ENCODE measurements at regions not wholly inside any gene's neighbourhood (a gene's known extent, or its start where the extent isn't known, plus 50 kb on each side); places are given as distances from the start of the nearest gene placed in this dataset.
A peak's percentile ranks its signal among the peaks of the same experiment; 100 is the strongest.
"Not testable (repeated sequence)": the region's sequence is repeated elsewhere in the genome, so short reads cannot be mapped to it uniquely, and the experiment has no call there.

DNA sequence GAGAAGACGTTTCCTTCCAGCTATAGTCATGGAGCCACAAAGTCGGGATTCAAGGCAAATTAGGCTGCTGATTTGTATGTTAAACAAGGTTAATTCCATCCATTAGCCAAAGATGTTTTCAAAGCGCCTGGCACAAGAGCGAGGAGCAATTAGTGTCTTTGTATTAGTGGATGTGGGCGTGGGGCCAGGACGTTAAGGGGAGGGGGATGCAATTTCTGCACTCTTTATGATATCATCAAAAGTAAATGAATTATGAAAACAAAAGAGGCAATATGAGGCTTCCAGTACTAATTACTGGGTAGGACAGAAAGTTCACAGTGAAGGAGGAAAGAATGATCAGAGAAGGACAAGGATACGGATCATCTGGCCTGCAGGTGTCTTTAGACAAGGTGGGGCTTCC lies 230.9 kb upstream of the MSX2 start:
- H3K4me1 ChIP-seq = no peaks in the 10 kb centered on the region
- H3K36me3 ChIP-seq = no peaks in the 10 kb centered on the region
- peak overlapping the region in 1 of 2 donors; percentile 33 for H3K27ac ChIP-seq
- H3K27me3 ChIP-seq = no peaks in the 10 kb centered on the region
- peaks cover 1 to 3% of the 10 kb centered on the region in 2 donors for H3K9me3 ChIP-seq
- TF ChIP-seq POLR2AphosphoS5 (IDR thresholded peaks at IDR 0.05) (no peak), POLR2A (IDR thresholded peaks at IDR 0.05) (no peak)
- TF ChIP-seq, protein P1, sequence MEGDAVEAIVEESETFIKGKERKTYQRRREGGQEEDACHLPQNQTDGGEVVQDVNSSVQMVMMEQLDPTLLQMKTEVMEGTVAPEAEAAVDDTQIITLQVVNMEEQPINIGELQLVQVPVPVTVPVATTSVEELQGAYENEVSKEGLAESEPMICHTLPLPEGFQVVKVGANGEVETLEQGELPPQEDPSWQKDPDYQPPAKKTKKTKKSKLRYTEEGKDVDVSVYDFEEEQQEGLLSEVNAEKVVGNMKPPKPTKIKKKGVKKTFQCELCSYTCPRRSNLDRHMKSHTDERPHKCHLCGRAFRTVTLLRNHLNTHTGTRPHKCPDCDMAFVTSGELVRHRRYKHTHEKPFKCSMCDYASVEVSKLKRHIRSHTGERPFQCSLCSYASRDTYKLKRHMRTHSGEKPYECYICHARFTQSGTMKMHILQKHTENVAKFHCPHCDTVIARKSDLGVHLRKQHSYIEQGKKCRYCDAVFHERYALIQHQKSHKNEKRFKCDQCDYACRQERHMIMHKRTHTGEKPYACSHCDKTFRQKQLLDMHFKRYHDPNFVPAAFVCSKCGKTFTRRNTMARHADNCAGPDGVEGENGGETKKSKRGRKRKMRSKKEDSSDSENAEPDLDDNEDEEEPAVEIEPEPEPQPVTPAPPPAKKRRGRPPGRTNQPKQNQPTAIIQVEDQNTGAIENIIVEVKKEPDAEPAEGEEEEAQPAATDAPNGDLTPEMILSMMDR (IDR thresholded peaks at IDR 0.05) = no peak
- H3K4me3 ChIP-seq = no peak overlapping the region
- DNase-seq (ENCODE audit: low spot score in 2 of 2) = no peak
- intact Hi-C loops (cut with DNase I; ENCODE audit: low total_unique reads) = no loop called here

DNA sequence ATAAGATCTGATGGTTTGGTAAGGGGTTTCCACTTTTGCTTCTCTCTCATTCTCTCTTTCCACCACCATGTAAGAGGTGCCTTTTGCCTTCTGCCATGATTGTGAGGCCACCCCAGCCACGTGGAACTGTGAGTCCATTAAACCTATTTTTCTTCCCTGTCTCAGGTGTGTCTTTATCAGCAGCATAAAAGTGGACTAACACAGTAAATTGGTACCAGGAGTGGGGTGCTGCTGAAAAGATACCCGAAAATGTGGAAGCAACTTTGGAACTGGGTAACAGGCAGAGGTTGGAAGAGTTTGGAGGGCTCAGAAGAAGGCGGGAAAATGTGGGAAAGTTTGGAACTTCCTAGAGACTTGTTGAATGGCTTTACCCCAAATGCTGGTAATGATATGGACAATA lies 226.4 kb upstream of the MSX2 start:
- H3K4me3 ChIP-seq; intact Hi-C loops (cut with DNase I; ENCODE audit: low total_unique reads): not testable (repeated sequence)

DNA sequence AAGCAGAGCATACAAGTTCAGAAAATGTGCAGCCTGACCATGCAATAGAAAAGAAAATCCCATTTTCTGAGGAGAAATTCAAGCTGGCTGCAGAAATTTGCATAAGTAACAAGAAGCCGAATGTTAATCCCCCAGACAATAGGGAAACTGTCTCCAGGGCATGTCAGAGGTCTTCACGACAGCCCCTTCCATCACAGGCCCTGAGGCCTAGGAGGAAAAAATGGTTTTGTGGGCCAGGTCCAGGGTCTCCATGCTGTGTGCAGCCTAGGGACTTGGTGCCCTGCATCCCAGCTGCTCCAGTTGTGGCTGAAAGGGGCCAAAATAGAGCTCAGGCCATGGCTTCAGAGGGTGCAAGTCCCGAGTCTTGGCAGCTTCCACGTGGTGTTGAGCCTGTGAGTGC lies 225.8 kb upstream of the MSX2 start:
- H3K27me3 ChIP-seq; H3K4me3 ChIP-seq; H3K27ac ChIP-seq; H3K36me3 ChIP-seq; DNase-seq (ENCODE audit: low spot score in 2 of 2); intact Hi-C loops (cut with DNase I; ENCODE audit: low total_unique reads); H3K4me1 ChIP-seq; H3K9me3 ChIP-seq: not testable (repeated sequence)

More for the DNA sequence above, 226.4 kb upstream of the MSX2 start:
- not testable (repeated sequence) for H3K9me3 ChIP-seq; DNase-seq (ENCODE audit: low spot score in 2 of 2); H3K27ac ChIP-seq; H3K4me1 ChIP-seq; H3K27me3 ChIP-seq; H3K36me3 ChIP-seq

DNA sequence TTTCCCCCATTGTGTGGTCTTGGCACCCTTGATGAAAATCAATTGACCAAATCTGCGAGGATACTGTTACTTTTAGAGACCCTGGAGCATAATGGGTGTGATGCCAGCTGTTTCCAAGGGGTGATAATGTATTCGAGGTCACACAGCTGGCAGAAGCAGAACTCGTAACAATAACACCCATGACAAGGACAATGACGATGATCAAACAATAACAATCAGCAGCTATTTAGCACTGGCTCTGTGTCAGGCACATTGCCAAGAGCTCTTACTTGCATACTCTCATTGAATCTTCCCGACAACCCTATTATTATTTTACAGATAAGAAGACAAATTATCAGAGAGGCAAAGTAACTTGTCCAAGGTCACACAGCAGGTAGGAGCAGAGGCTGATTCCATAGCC lies 223.7 kb upstream of the MSX2 start:
- H3K36me3 ChIP-seq = no peaks in the 10 kb centered on the region
- no peak overlapping the region for H3K4me3 ChIP-seq
- H3K9me3 ChIP-seq = peaks cover 8% of the 10 kb centered on the region in 2 donors
- intact Hi-C loops (cut with DNase I; ENCODE audit: low total_unique reads) = loop anchor here (5.0 kb wide), 1 partner anchor 827 kb away; no protein-coding TSS in a partner anchor
- peaks cover 0 to 7% of the 10 kb centered on the region in 2 donors for H3K4me1 ChIP-seq
- no peak for DNase-seq (ENCODE audit: low spot score in 2 of 2)
- TF ChIP-seq, protein P1 (IDR thresholded peaks at IDR 0.05) = no peak
- no peak for TF ChIP-seq POLR2AphosphoS5 (IDR thresholded peaks at IDR 0.05)
- TF ChIP-seq POLR2A (IDR thresholded peaks at IDR 0.05) = no peak
- H3K27me3 ChIP-seq = no peaks in the 10 kb centered on the region
- H3K27ac ChIP-seq = no peak overlapping the region

DNA sequence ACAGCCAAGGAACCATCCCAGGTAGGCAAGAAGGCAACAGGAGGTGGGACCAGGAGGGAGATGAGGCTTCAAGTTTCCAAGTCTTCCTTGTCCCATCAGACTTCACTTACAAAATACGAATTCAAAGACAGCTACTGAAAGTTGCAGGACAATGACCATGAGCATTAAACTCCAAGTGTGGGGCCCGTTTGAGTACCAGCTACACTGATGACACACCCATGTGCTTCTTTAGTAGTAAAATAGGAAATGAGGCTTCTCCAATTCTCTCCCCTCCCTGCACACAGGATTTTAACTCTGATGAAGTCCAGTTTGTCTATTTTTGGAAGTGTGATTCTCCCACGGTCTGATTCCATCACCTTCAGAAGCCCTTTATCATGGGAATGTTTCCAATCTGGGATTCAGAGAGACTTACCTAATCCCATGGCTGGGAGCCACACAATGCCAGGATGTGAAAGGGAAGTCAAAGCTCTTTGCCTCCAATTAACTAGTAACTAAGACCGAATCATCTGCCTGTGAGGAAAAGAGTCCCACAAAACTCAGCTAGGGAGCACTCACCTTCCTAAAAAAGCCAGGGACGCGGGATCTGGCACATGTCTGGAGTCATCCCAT lies 222.8 kb upstream of the MSX2 start:
- H3K36me3 ChIP-seq = no peaks in the 10 kb centered on the region
- intact Hi-C loops (cut with DNase I; ENCODE audit: low total_unique reads) = loop anchor here (5.0 kb wide), 1 partner anchor 826 kb away; no protein-coding TSS in a partner anchor
- DNase-seq (ENCODE audit: low spot score in 2 of 2) = no peak
- H3K27me3 ChIP-seq = no peaks in the 10 kb centered on the region
- H3K9me3 ChIP-seq = peaks cover 8% of the 10 kb centered on the region in 2 donors
- peak overlapping the region; percentile 30 to 58 for H3K27ac ChIP-seq
- peaks cover 0 to 7% of the 10 kb centered on the region in 2 donors for H3K4me1 ChIP-seq
- TF ChIP-seq POLR2AphosphoS5 (IDR thresholded peaks at IDR 0.05) (no peak), POLR2A (IDR thresholded peaks at IDR 0.05) (no peak)
- TF ChIP-seq, protein P1 (IDR thresholded peaks at IDR 0.05) = no peak
- H3K4me3 ChIP-seq = no peak overlapping the region

DNA sequence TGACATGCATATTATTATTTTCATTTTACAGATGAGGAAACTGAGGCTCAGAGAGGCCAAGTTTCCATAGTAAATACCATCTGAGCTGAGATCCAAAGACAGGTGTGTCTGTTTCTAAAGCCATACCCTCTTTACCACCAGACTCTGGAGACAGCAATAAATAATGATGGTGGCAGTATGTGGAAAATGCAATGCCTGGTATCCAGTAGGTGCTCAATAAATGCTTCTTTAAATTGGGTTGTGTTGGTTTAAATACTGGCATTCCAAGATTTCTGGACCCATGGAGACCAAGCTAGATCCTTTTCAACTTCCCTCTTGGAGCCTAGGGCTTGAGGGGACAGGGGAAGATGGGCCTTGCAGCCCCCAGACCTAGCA lies 221.3 kb upstream of the MSX2 start:
- peak overlapping the region in 1 of 3 donors; percentile 52 for H3K4me3 ChIP-seq
- intact Hi-C loops (cut with DNase I; ENCODE audit: low total_unique reads) = loop anchor here (1.0 to 5.0 kb wide), 2 partner anchors 20 to 824 kb away; no protein-coding TSS in a partner anchor
- TF ChIP-seq POLR2A (IDR thresholded peaks at IDR 0.05) (no peak), POLR2AphosphoS5 (IDR thresholded peaks at IDR 0.05) (no peak)
- TF ChIP-seq, protein P1 (IDR thresholded peaks at IDR 0.05) = no peak
- H3K27ac ChIP-seq = peak overlapping the region; percentile 76 to 83
- no peak for DNase-seq (ENCODE audit: low spot score in 2 of 2)
- H3K27me3 ChIP-seq = no peaks in the 10 kb centered on the region
- no peaks in the 10 kb centered on the region for H3K36me3 ChIP-seq
- H3K9me3 ChIP-seq = peaks cover 8% of the 10 kb centered on the region in 2 donors
- H3K4me1 ChIP-seq = peaks cover 0 to 7% of the 10 kb centered on the region in 2 donors
